ENCODE measurements at regions not wholly inside any gene's neighbourhood (a gene's known extent, or its start where the extent isn't known, plus 50 kb on each side); places are given as distances from the start of the nearest gene placed in this dataset.

GRCh38 chr1:70608815-70609214 lies 197.7 kb downstream of the CTH start:
- TF ChIP-seq EP300 (IDR thresholded peaks at IDR 0.05) (no peak), CTCF (IDR thresholded peaks at IDR 0.05) (no peak)
